Heart right ventricle (tissue), 16 donors: ENCODE measurements at regions not wholly inside any gene's neighbourhood (a gene's known extent, or its start where the extent isn't known, plus 50 kb on each side); places are given as distances from the start of the nearest gene placed in this dataset.

Experiments
- ATAC-seq, 8 donors: fragments of 200-7000 bp; cut with Tn5 transposase; one replicate each; pipeline ENCODE4 v1.9.1; 2020; ENCODE audit warnings: mild to moderate bottlenecking in 8 of 8, moderate library complexity in 8 of 8, moderate number of reproducible peaks in 1 of 8
- DNase-seq, 2 donors: peaks; one replicate each; pipeline ENCODE4 v3.0.0-alpha.2; 2020
- H3K27ac ChIP-seq, 10 donors: fragments of 200-600 bp; sonication (generic) in 2 of 10; one replicate each; pipeline versions ENCODE4 v1.5.0 to v1.8.0; 2020 to 2022; ENCODE audit warnings: mild to moderate bottlenecking in 3 of 10
- H3K27me3 ChIP-seq, 7 donors: fragments of 200-600 bp; one replicate each; pipeline ENCODE4 v1.8.0; 2021 to 2022; ENCODE audit warnings: mild to moderate bottlenecking in 2 of 7
- H3K36me3 ChIP-seq, 9 donors: fragments of 200-600 bp; sonication (generic) in 1 of 9; one replicate each; pipeline versions ENCODE4 v1.5.0 to v1.8.0; 2020 to 2022; ENCODE audit warnings: mild to moderate bottlenecking in 2 of 9
- H3K4me1 ChIP-seq, 9 donors: fragments of 200-600 bp; sonication (generic) in 1 of 9; one replicate each; pipeline versions ENCODE4 v1.5.0 to v1.8.0; 2020 to 2022; ENCODE audit warnings: mild to moderate bottlenecking in 4 of 9
- H3K4me3 ChIP-seq, 10 donors: fragments of 200-600 bp; sonication (generic) in 2 of 10; one replicate each; pipeline versions ENCODE4 v1.5.0 to v1.8.0; 2020 to 2022; ENCODE audit warnings: mild to moderate bottlenecking in 7 of 10, moderate library complexity in 2 of 10
- H3K9me3 ChIP-seq, 11 donors: fragments of 200-600 bp in 10 of 11; sonication (generic) in 2 of 11; one replicate each; pipeline versions ENCODE4 v1.5.0 to v1.8.0; 2013 to 2022; ENCODE audit warnings: mild to moderate bottlenecking in 2 of 11, control low read depth in 1 of 11, moderate library complexity in 1 of 11
- CTCF ChIP-seq, 9 donors: fragments of 200-600 bp; sonication (generic) in 2 of 9; IDR thresholded peaks; one replicate each; pipeline versions ENCODE4 v1.5.0 to v1.8.0; 2021 to 2022; ENCODE audit warnings: antibody characterized with exemption in 9 of 9, mild to moderate bottlenecking in 5 of 9, moderate library complexity in 1 of 9
- WGBS, 2 donors: extraction: QIAGEN DNeasy Blood & Tissue Kit; methylation state at CpG; one replicate each; pipeline ENCODE4 v1.1.7; 2013; ENCODE audit warnings: inconsistent platforms in 1 of 2; 5-methylcytosine and 5-hydroxymethylcytosine counted together
- intact Hi-C, 10 donors: fragments of 100-400 bp; cut with DNase I; formaldehyde crosslinking; loops; one replicate each; pipeline versions ENCODE4 v1.11.1 to v1.14.2; 2022
- donor health status: Arrhythmogenic right ventricular cardiomyopathy.
- donor health status: ischemic (EF 13 %, LVEDD 7.1; RV severe dilation, severe dysfunction).
- donor health status: healthy with polysubstance abuse.
- donor health status: DM: no; HTN: yes; CAD: no.
- donor health status: DM: no; HTN: no; CAD: no.
- donor health status: ischemic (EF 25% LVEDD 6.9; RV normal size, moderate dysfunction).
- donor health status: ischemic (EF 25% LVEDD 5.7; RV mildly dilated, moderate dysfunction).
- donor health status: healthy.
- donor health status: DM: yes; HTN: yes; CAD: no.
- donor health status: Ischemic cardiomyopathy.
- donor health status: ischemic (EF 35%, LVEDD 5.7; RV mildly dilated, moderate dysfunction).
- donor health status: nonischemic (EF 11% LVEDD 7.7; RV severe dilation, severe dysfunction).
- donor health status: DM: yes; HTN: yes; CAD: no.
- donor health status: PGD.
- donor health status: ischemic (EF 29% LVEDD 5.4; RV normal size, mild dysfunction).
- donor health status: nonischemic (EF 23%, LVEDD 6.1; RV moderate dilation, normal function).

- DNase-seq (no peak), ATAC-seq (no peak)
- intact Hi-C loops = loop anchor here in 2 of 10 donors (10.0 kb wide), 2 partner anchors 815 to 1005 kb away; no protein-coding TSS in a partner anchor
- Histone ChIP-seq H3K27me3 (no peaks in the 10 kb centered on the region), H3K4me1 (peaks cover 0 to 11% (median 3%) of the 10 kb centered on the region in 9 donors), H3K4me3 (no peak overlapping the region), H3K9me3 (no peaks in the 10 kb centered on the region), H3K27ac (no peak overlapping the region), H3K36me3 (no peaks in the 10 kb centered on the region)
- 94 to 96% methylated on average over 3 of the region's 3 CpGs for WGBS, 2 donors
- no peak for TF ChIP-seq CTCF (IDR thresholded peaks at IDR 0.05)
Observed at GRCh38 chr1:55579332-55580001, 364.3 kb upstream of the USP24 start.

GRCh38 chr1:55578646-55579045 is 363.5 kb upstream of the USP24 start:
- no peak for ATAC-seq
- intact Hi-C loops = no loop called here
- Histone ChIP-seq H3K27me3 (no peaks in the 10 kb centered on the region), H3K27ac (no peak overlapping the region), H3K9me3 (no peaks in the 10 kb centered on the region), H3K4me1 (peaks cover 0 to 11% (median 0%) of the 10 kb centered on the region in 9 donors), H3K36me3 (no peaks in the 10 kb centered on the region), H3K4me3 (no peak overlapping the region)
- WGBS, 2 donors = 76 to 85% methylated on average over 1 of the region's 1 CpG
- no peak for TF ChIP-seq CTCF (IDR thresholded peaks at IDR 0.05)
- DNase-seq = no peak

GRCh38 chr1:55575571-55576279 is 360.6 kb upstream of the USP24 start:
- Histone ChIP-seq H3K4me1 (peaks cover 0 to 3% (median 0%) of the 10 kb centered on the region in 9 donors), H3K4me3 (no peak overlapping the region), H3K27ac (no peak overlapping the region), H3K27me3 (no peaks in the 10 kb centered on the region), H3K9me3 (no peaks in the 10 kb centered on the region), H3K36me3 (no peaks in the 10 kb centered on the region)
- ATAC-seq (peak in 4 of 8 donors; percentile 63 to 70 (median 65)), DNase-seq (peak in 1 of 2 donors; percentile 43)
- peak in 2 of 9 donors; percentile 16 to 22 for TF ChIP-seq CTCF (IDR thresholded peaks at IDR 0.05)
- 76 to 85% methylated on average over 4 of the region's 4 CpGs for WGBS, 2 donors
- intact Hi-C loops = no loop called here

- TF ChIP-seq CTCF (IDR thresholded peaks at IDR 0.05) = no peak
- 91 to 97% methylated on average over 5 of the region's 5 CpGs for WGBS, 2 donors
- intact Hi-C loops = no loop called here
- no peak for ATAC-seq
- DNase-seq = no peak
- Histone ChIP-seq H3K4me1 (peaks cover 0 to 3% (median 0%) of the 10 kb centered on the region in 9 donors), H3K27me3 (no peaks in the 10 kb centered on the region), H3K4me3 (no peak overlapping the region), H3K27ac (no peak overlapping the region), H3K36me3 (no peaks in the 10 kb centered on the region), H3K9me3 (no peaks in the 10 kb centered on the region)
Observed at GRCh38 chr1:55574691-55575225, 359.6 kb upstream of the USP24 start.
